Mesendoderm (in vitro differentiated cells): ENCODE measurements at regions not wholly inside any gene's neighbourhood (a gene's known extent, or its start where the extent isn't known, plus 50 kb on each side); places are given as distances from the start of the nearest gene placed in this dataset.
A peak's percentile ranks its signal among the peaks of the same experiment; 100 is the strongest.

ENCODE experiments used
- DNase-seq: peaks from one replicate; pipeline ENCODE4 v3.0.0; 2013
- H2AK5ac ChIP-seq: 2 replicates; pipeline ENCODE4 v1.6.1; 2013; ENCODE audit warnings: low read length, inconsistent platforms
- H2BK120ac ChIP-seq: 2 replicates; pipeline ENCODE4 v1.6.1; 2013; ENCODE audit warnings: low read depth, mild to moderate bottlenecking, low read length, moderate library complexity, mixed read lengths
- H2BK15ac ChIP-seq: replicated peaks from 2 replicates; pipeline ENCODE4 v1.6.1; 2013; ENCODE audit warnings: low read depth, mild to moderate bottlenecking, moderate library complexity
- H2BK5ac ChIP-seq: 2 replicates; pipeline ENCODE4 v1.6.1; 2013; ENCODE audit warnings: low read length, inconsistent platforms
- H3K18ac ChIP-seq: 2 replicates; pipeline ENCODE4 v1.6.1; 2013; ENCODE audit warnings: mild to moderate bottlenecking, low read length, mixed read lengths
- H3K23ac ChIP-seq: one replicate; pipeline ENCODE4 v1.6.1; 2013; ENCODE audit warnings: low read length
- H3K27ac ChIP-seq: 2 replicates; pipeline ENCODE4 v1.5.1; 2013; ENCODE audit warnings: low read depth, mild to moderate bottlenecking, inconsistent platforms, low read length, moderate library complexity
- H3K27me3 ChIP-seq: 2 replicates; pipeline ENCODE4 v1.6.1; 2013; ENCODE audit warnings: low read length, control low read depth, mild to moderate bottlenecking, inconsistent platforms; ENCODE audit not compliant: insufficient read depth, poor library complexity
- H3K36me3 ChIP-seq: 2 replicates; pipeline ENCODE4 v1.6.1; 2013; ENCODE audit warnings: low read length, inconsistent platforms; ENCODE audit not compliant: control insufficient read depth, insufficient read depth
- H3K4ac ChIP-seq: one replicate; pipeline ENCODE4 v1.6.1; 2013; ENCODE audit warnings: low read depth, mild to moderate bottlenecking, low read length, moderate library complexity
- H3K4me1 ChIP-seq: 2 replicates; pipeline ENCODE4 v1.6.1; 2013; ENCODE audit warnings: low read depth, low read length, inconsistent platforms; ENCODE audit not compliant: control insufficient read depth
- H3K4me2 ChIP-seq: 2 replicates; pipeline ENCODE4 v1.6.1; 2013; ENCODE audit warnings: low read length
- H3K4me3 ChIP-seq: 2 replicates; pipeline ENCODE4 v1.5.1; 2013; ENCODE audit warnings: mild to moderate bottlenecking, low read length
- H3K56ac ChIP-seq: one replicate; pipeline ENCODE4 v1.6.1; 2013; ENCODE audit warnings: low read length
- H3K79me1 ChIP-seq: 2 replicates; pipeline ENCODE4 v1.6.1; 2013; ENCODE audit warnings: low read length, inconsistent platforms
- H3K79me2 ChIP-seq: 2 replicates; pipeline ENCODE4 v1.6.1; 2013; ENCODE audit warnings: mild to moderate bottlenecking, low read length; ENCODE audit not compliant: control insufficient read depth, insufficient read depth
- H3K9ac ChIP-seq: 2 replicates; pipeline ENCODE4 v1.6.1; 2013; ENCODE audit warnings: low read length, inconsistent platforms
- H4K5ac ChIP-seq: one replicate; pipeline ENCODE4 v1.6.1; 2013; ENCODE audit warnings: low read length
- H4K8ac ChIP-seq: one replicate; pipeline ENCODE4 v1.6.1; 2013; ENCODE audit warnings: low read depth, mild to moderate bottlenecking, control low read depth, low read length, moderate library complexity
- WGBS: extraction: QIAGEN DNeasy Blood & Tissue Kit; methylation state at CpG from one replicate; pipeline ENCODE4 v1.1.7; 2013; ENCODE audit warnings: low lambda C conversion rate, missing lambda C conversion rate; ENCODE audit not compliant: insufficient coverage; ENCODE audit errors: extremely low coverage; 5-methylcytosine and 5-hydroxymethylcytosine counted together

GRCh38 chr5:163024936-163025335 lies 412.5 kb upstream of the CCNG1 start:
- H3K9ac ChIP-seq: no peak overlapping the region
- WGBS: no CpG with 5 or more reads among the region's 7 CpGs
- H3K79me2 ChIP-seq: no peaks in the 10 kb centered on the region
- no peak overlapping the region for H3K4me2 ChIP-seq
- no peak overlapping the region for H3K18ac ChIP-seq
- H3K27ac ChIP-seq: no peak overlapping the region
- no peak overlapping the region for H3K4ac ChIP-seq
- no peak for DNase-seq
- no peak overlapping the region for H2BK5ac ChIP-seq
- H3K56ac ChIP-seq: no peak overlapping the region
- peak overlapping the region; percentile 28 for H2BK120ac ChIP-seq
- no peaks in the 10 kb centered on the region for H3K79me1 ChIP-seq
- H2AK5ac ChIP-seq: no peak overlapping the region
- no peak overlapping the region for H4K8ac ChIP-seq
- no peak overlapping the region for H3K23ac ChIP-seq
- H3K36me3 ChIP-seq: no peaks in the 10 kb centered on the region
- H3K4me3 ChIP-seq: no peak overlapping the region
- H3K27me3 ChIP-seq: no peaks in the 10 kb centered on the region
- H4K5ac ChIP-seq: no peak overlapping the region
- H2BK15ac ChIP-seq: no peak overlapping the region
- no peaks in the 10 kb centered on the region for H3K4me1 ChIP-seq

GRCh38 chr5:163033656-163034055 lies 403.7 kb upstream of the CCNG1 start:
- no peak for DNase-seq
- Histone ChIP-seq H2BK120ac (no peak overlapping the region), H2BK15ac (no peak overlapping the region), H3K27ac (no peak overlapping the region), H4K8ac (no peak overlapping the region), H2BK5ac (no peak overlapping the region), H3K9ac (no peak overlapping the region), H3K79me2 (no peaks in the 10 kb centered on the region), H3K56ac (no peak overlapping the region), H3K4ac (no peak overlapping the region), H4K5ac (no peak overlapping the region), H3K23ac (no peak overlapping the region), H3K4me3 (no peak overlapping the region), H2AK5ac (no peak overlapping the region), H3K36me3 (no peaks in the 10 kb centered on the region), H3K79me1 (no peaks in the 10 kb centered on the region), H3K18ac (no peak overlapping the region), H3K27me3 (no peaks in the 10 kb centered on the region), H3K4me1 (no peaks in the 10 kb centered on the region), H3K4me2 (no peak overlapping the region)
- WGBS: no CpG with 5 or more reads among the region's 3 CpGs

GRCh38 chr5:163041254-163041653 lies 396.1 kb upstream of the CCNG1 start:
- no peak overlapping the region for H2BK15ac ChIP-seq
- H3K27me3 ChIP-seq: no peaks in the 10 kb centered on the region
- no peak overlapping the region for H4K8ac ChIP-seq
- H2AK5ac ChIP-seq: no peak overlapping the region
- no peak overlapping the region for H3K9ac ChIP-seq
- H3K23ac ChIP-seq: no peak overlapping the region
- no CpG with 5 or more reads among the region's 1 CpG for WGBS
- no peaks in the 10 kb centered on the region for H3K4me1 ChIP-seq
- H2BK120ac ChIP-seq: no peak overlapping the region
- no peak overlapping the region for H3K56ac ChIP-seq
- no peaks in the 10 kb centered on the region for H3K36me3 ChIP-seq
- no peak overlapping the region for H4K5ac ChIP-seq
- no peak overlapping the region for H3K4me2 ChIP-seq
- no peak for DNase-seq
- H3K79me1 ChIP-seq: no peaks in the 10 kb centered on the region
- H3K4ac ChIP-seq: no peak overlapping the region
- H3K79me2 ChIP-seq: no peaks in the 10 kb centered on the region
- no peak overlapping the region for H3K18ac ChIP-seq
- no peak overlapping the region for H2BK5ac ChIP-seq
- no peak overlapping the region for H3K4me3 ChIP-seq
- H3K27ac ChIP-seq: no peak overlapping the region

- Histone ChIP-seq H4K8ac (no peak overlapping the region), H3K56ac (no peak overlapping the region), H3K4me2 (no peak overlapping the region), H3K27ac (no peak overlapping the region), H3K4ac (no peak overlapping the region), H3K79me2 (no peaks in the 10 kb centered on the region), H3K79me1 (no peaks in the 10 kb centered on the region), H3K4me1 (no peaks in the 10 kb centered on the region), H2BK5ac (no peak overlapping the region), H3K36me3 (no peaks in the 10 kb centered on the region), H2AK5ac (no peak overlapping the region), H3K27me3 (no peaks in the 10 kb centered on the region), H2BK15ac (no peak overlapping the region), H4K5ac (no peak overlapping the region), H3K4me3 (no peak overlapping the region), H2BK120ac (no peak overlapping the region), H3K18ac (no peak overlapping the region), H3K9ac (no peak overlapping the region), H3K23ac (no peak overlapping the region)
- peak; percentile 11 for DNase-seq
- 100% methylated on average over 1 of the region's 3 CpGs for WGBS
These were observed 357.8 kb upstream of the CCNG1 start for GRCh38 chr5:163079618-163080017.

- no peaks in the 10 kb centered on the region for H3K79me1 ChIP-seq
- no peak overlapping the region for H2BK5ac ChIP-seq
- no peak overlapping the region for H4K8ac ChIP-seq
- H3K4ac ChIP-seq: no peak overlapping the region
- no peak for DNase-seq
- H3K18ac ChIP-seq: no peak overlapping the region
- WGBS: no CpG with 5 or more reads among the region's 1 CpG
- H3K36me3 ChIP-seq: no peaks in the 10 kb centered on the region
- H3K4me3 ChIP-seq: no peak overlapping the region
- no peak overlapping the region for H3K4me2 ChIP-seq
- no peak overlapping the region for H2BK15ac ChIP-seq
- H3K56ac ChIP-seq: no peak overlapping the region
- no peak overlapping the region for H2AK5ac ChIP-seq
- no peak overlapping the region for H3K27ac ChIP-seq
- H3K9ac ChIP-seq: no peak overlapping the region
- no peak overlapping the region for H2BK120ac ChIP-seq
- H4K5ac ChIP-seq: no peak overlapping the region
- H3K79me2 ChIP-seq: no peaks in the 10 kb centered on the region
- H3K27me3 ChIP-seq: no peaks in the 10 kb centered on the region
- H3K4me1 ChIP-seq: no peaks in the 10 kb centered on the region
- H3K23ac ChIP-seq: no peak overlapping the region
These were observed 348.2 kb upstream of the CCNG1 start for GRCh38 chr5:163089230-163089629.

GRCh38 chr5:163089926-163090325 lies 347.5 kb upstream of the CCNG1 start:
- no CpG with 5 or more reads among the region's 1 CpG for WGBS

More at GRCh38 chr5:163089926-163090325, 347.5 kb upstream of the CCNG1 start:
- Histone ChIP-seq H4K5ac (no peak overlapping the region), H3K36me3 (no peaks in the 10 kb centered on the region), H2BK120ac (no peak overlapping the region), H3K23ac (no peak overlapping the region), H3K4me3 (no peak overlapping the region), H3K79me2 (no peaks in the 10 kb centered on the region), H3K4ac (no peak overlapping the region), H3K4me2 (no peak overlapping the region), H2BK15ac (no peak overlapping the region), H3K18ac (no peak overlapping the region), H2BK5ac (no peak overlapping the region), H3K27ac (no peak overlapping the region), H4K8ac (no peak overlapping the region), H3K4me1 (no peaks in the 10 kb centered on the region), H3K9ac (no peak overlapping the region), H2AK5ac (no peak overlapping the region), H3K27me3 (no peaks in the 10 kb centered on the region), H3K56ac (no peak overlapping the region), H3K79me1 (no peaks in the 10 kb centered on the region)
- DNase-seq: no peak
